Caco-2 (cell line): ENCODE measurements at regions not wholly inside any gene's neighbourhood (a gene's known extent, or its start where the extent isn't known, plus 50 kb on each side); places are given as distances from the start of the nearest gene placed in this dataset.

ENCODE experiments used
- BruUV-seq: library from RNA; stranded (reverse); fragments of 400-500 nt; replicated peaks from 2 replicates; lab custom pipeline; 2021; lab: Mats Ljungman, UMichigan
- CTCF ChIA-PET: fragments of 300-600 bp; sonication (Branson Sonifier 250); formaldehyde crosslinking; loops from one replicate; lab custom pipeline; 2022; ENCODE audit warnings: antibody characterized with exemption; lab: Charles Lee
- POLR2A ChIA-PET: fragments of 300-600 bp; sonication (Branson Sonifier 250); formaldehyde crosslinking; loops from one replicate; lab custom pipeline; 2022; ENCODE audit warnings: antibody characterized with exemption; lab: Charles Lee
- DNase-seq, 2 experiments: peaks; one replicate each; pipeline versions ENCODE4 v3.0.0 to v3.0.0-alpha.2; 2020 to 2022
- H3K27me3 ChIP-seq: replicated peaks from 2 replicates; pipeline ENCODE4 v1.6.0; 2011; ENCODE audit warnings: low read length; ENCODE audit not compliant: control insufficient read depth, insufficient read depth
- H3K36me3 ChIP-seq: 2 replicates; pipeline ENCODE4 v1.5.1; 2011; ENCODE audit warnings: low read length; ENCODE audit not compliant: control insufficient read depth, insufficient read depth
- H3K4me1 ChIP-seq: fragments of 250-450 bp; sonication (Bioruptor Pico); 2 replicates; pipeline ENCODE4 v1.5.1; 2020; ENCODE audit warnings: mild to moderate bottlenecking
- H3K4me3 ChIP-seq: 2 replicates; pipeline ENCODE4 v1.5.1; 2011; ENCODE audit warnings: low read depth, mild to moderate bottlenecking, control low read depth, low read length
- H3K9me3 ChIP-seq: fragments of 250-450 bp; sonication (Bioruptor Pico); 2 replicates; pipeline ENCODE4 v1.5.1; 2020; ENCODE audit warnings: mild to moderate bottlenecking, moderate library complexity
- H3K27ac Mint-ChIP-seq: one replicate; pipeline ENCODE4 v1.8.0; 2022; ENCODE audit warnings: mixed read lengths; ENCODE audit not compliant: unreplicated experiment
- H3K27me3 Mint-ChIP-seq: one replicate; pipeline ENCODE4 v1.8.0; 2022; ENCODE audit warnings: mixed read lengths; ENCODE audit not compliant: insufficient read depth, unreplicated experiment
- H3K36me3 Mint-ChIP-seq: one replicate; pipeline ENCODE4 v1.8.0; 2022; ENCODE audit warnings: mild to moderate bottlenecking, mixed read lengths; ENCODE audit not compliant: insufficient read depth, unreplicated experiment
- H3K4me1 Mint-ChIP-seq: one replicate; pipeline ENCODE4 v1.8.0; 2022; ENCODE audit warnings: low read depth, mixed read lengths; ENCODE audit not compliant: unreplicated experiment
- H3K4me3 Mint-ChIP-seq: one replicate; pipeline ENCODE4 v1.8.0; 2022; ENCODE audit warnings: mild to moderate bottlenecking, moderate library complexity, mixed read lengths; ENCODE audit not compliant: unreplicated experiment
- H3K9me3 Mint-ChIP-seq: one replicate; pipeline ENCODE4 v1.8.0; 2022; ENCODE audit warnings: mixed read lengths; ENCODE audit not compliant: unreplicated experiment
- CTCF ChIP-seq, 2 experiments: fragments of 200-600 bp in 1 of 2; IDR thresholded peaks; 1 replicate in 1 of 2; 2 replicates in 1 of 2; pipeline versions ENCODE4 v1.5.1 to v1.8.0; 2011 to 2022; ENCODE audit warnings: antibody characterized with exemption in 1 of 2, control low read depth in 1 of 2, inconsistent platforms in 1 of 2, low read depth in 1 of 2, low read length in 1 of 2, mild to moderate bottlenecking in 1 of 2, moderate library complexity in 1 of 2; ENCODE audit not compliant: insufficient read depth in 1 of 2, severe bottlenecking in 1 of 2, unreplicated experiment in 1 of 2
- intact Hi-C: fragments of 100-400 bp; cut with micrococcal nuclease; formaldehyde crosslinking; loops from one replicate; pipeline ENCODE4 v1.10.0; 2022; ENCODE audit not compliant: unreplicated experiment

DNA sequence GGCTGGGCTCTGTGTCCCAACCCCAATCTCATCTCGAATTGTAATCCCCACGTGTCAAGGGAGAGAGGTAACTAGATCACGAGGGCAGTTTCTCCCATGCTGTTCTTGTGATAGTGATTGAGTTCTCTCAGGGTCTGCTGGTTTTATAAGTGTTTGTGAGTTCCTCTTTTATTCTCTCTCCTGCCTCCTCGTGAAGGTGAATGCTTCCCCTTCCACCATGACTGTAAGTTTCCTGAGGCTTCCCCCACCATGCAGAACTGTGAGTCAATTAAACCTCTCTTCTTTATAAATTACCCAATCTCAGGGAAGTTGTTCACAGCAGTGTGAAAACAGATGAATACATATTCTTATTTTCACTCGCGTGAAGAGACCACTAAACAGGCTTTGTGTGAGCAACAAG is 148.2 kb downstream of the TMEM30B start:
- POLR2A ChIA-PET: no interaction called here

DNA sequence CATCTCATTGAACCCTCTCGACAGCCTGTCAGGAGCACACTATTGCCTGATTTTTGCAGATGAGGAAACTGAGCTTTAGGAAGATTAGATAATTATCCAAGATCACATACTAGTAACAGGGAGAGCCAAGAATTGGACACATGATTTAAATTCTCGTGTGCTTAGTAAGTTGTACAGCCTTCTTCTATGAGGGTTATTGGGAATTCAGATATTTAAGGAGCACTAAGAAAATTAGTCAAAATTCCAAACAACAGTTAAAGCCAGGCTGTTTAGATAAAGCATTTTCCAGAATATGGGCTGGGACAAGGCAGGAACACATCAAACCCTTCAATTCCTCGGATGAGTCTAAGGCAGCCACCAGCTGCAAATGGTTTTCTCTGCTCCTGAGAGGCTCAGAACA is 148.8 kb downstream of the TMEM30B start:
- Mint-ChIP-seq H3K4me1 (no peaks in the 10 kb centered on the region), H3K36me3 (no peaks in the 10 kb centered on the region), H3K4me3 (no peak overlapping the region), H3K27ac (no peak overlapping the region), H3K27me3 (no peaks in the 10 kb centered on the region), H3K9me3 (peaks cover 6% of the 10 kb centered on the region)
- Histone ChIP-seq H3K4me3 (no peak overlapping the region), H3K4me1 (no peaks in the 10 kb centered on the region), H3K36me3 (no peaks in the 10 kb centered on the region), H3K27me3 (no peaks in the 10 kb centered on the region), H3K9me3 (no peaks in the 10 kb centered on the region)
- POLR2A ChIA-PET: no interaction called here
- no peak for TF ChIP-seq CTCF (IDR thresholded peaks at IDR 0.05; ENCODE audit: insufficient read depth in 1 of 2, low read depth in 1 of 2, low read length in 1 of 2, severe bottlenecking in 1 of 2, unreplicated experiment in 1 of 2)
- intact Hi-C loops: no loop called here
- no peak for DNase-seq
- BruUV-seq: no TSS peak
- CTCF ChIA-PET: no interaction called here

More for the DNA sequence above, 148.2 kb downstream of the TMEM30B start:
- Histone ChIP-seq H3K9me3 (no peaks in the 10 kb centered on the region), H3K36me3 (no peaks in the 10 kb centered on the region), H3K4me3 (no peak overlapping the region), H3K27me3 (no peaks in the 10 kb centered on the region), H3K4me1 (no peaks in the 10 kb centered on the region)
- Mint-ChIP-seq H3K27me3 (no peaks in the 10 kb centered on the region), H3K4me3 (no peak overlapping the region), H3K9me3 (peaks cover 12% of the 10 kb centered on the region), H3K27ac (no peak overlapping the region), H3K36me3 (no peaks in the 10 kb centered on the region), H3K4me1 (no peaks in the 10 kb centered on the region)
- no TSS peak for BruUV-seq
- no peak for TF ChIP-seq CTCF (IDR thresholded peaks at IDR 0.05; ENCODE audit: insufficient read depth in 1 of 2, low read depth in 1 of 2, low read length in 1 of 2, severe bottlenecking in 1 of 2, unreplicated experiment in 1 of 2)
- intact Hi-C loops: no loop called here
- no peak for DNase-seq
- CTCF ChIA-PET: no interaction called here

GRCh38 chr14:61130512-61131260 is 149.6 kb downstream of the SLC38A6 start:
- no peak overlapping the region for H3K4me3 Mint-ChIP-seq
- ChIA-PET CTCF (no interaction called here), POLR2A (no interaction called here)
- H3K27ac Mint-ChIP-seq: no peak overlapping the region
- Histone ChIP-seq H3K4me1 (no peaks in the 10 kb centered on the region), H3K27me3 (no peaks in the 10 kb centered on the region; the same call in 1 of the 2 replicates), H3K4me3 (no peak overlapping the region), H3K36me3 (no peaks in the 10 kb centered on the region), H3K9me3 (no peaks in the 10 kb centered on the region)
- no peaks in the 10 kb centered on the region for H3K4me1 Mint-ChIP-seq
- no TSS peak for BruUV-seq
- no peak for TF ChIP-seq CTCF (IDR thresholded peaks at IDR 0.05; ENCODE audit: insufficient read depth in 1 of 2, low read depth in 1 of 2, low read length in 1 of 2, severe bottlenecking in 1 of 2, unreplicated experiment in 1 of 2)
- H3K9me3 Mint-ChIP-seq: no peaks in the 10 kb centered on the region
- no peak for DNase-seq
- no peaks in the 10 kb centered on the region for H3K36me3 Mint-ChIP-seq
- intact Hi-C loops: no loop called here
- no peaks in the 10 kb centered on the region for H3K27me3 Mint-ChIP-seq
